ENCODE measurements at regions not wholly inside any gene's neighbourhood (a gene's known extent, or its start where the extent isn't known, plus 50 kb on each side); places are given as distances from the start of the nearest gene placed in this dataset.
"Not testable (repeated sequence)": the region's sequence is repeated elsewhere in the genome, so short reads cannot be mapped to it uniquely, and the experiment has no call there.

- DNase-seq; in situ Hi-C loops (cut with MboI; ENCODE audit: low pct_unique_long_range_greater_than_20kb, low sequenced_read_pairs): not testable (repeated sequence)
Observed at GRCh38 chr4:97437998-97438705, 705.1 kb downstream of the STPG2 start.

GRCh38 chr4:97453186-97453585 lies 690.1 kb downstream of the STPG2 start:
- DNase-seq, result no peak
- in situ Hi-C loops (cut with MboI; ENCODE audit: low pct_unique_long_range_greater_than_20kb, low sequenced_read_pairs), result no loop called here

DNA sequence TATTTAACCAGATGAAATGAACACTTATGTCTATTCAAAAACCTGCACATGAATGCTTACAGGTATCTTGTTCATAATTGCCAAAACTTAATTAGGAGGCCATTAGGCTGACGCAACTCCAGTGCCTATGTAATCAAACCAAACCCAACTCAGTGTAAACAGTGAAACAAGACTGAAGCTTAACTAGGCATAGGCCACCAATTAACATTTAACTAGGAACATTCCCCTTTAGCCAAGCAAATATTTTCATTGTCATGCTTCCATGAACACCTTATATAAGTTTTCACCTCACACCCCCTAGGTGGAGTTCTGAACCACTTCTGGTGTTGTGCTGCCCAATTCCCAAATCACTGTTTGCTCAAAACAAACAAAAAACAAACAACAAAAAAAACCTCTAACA lies 686.0 kb downstream of the STPG2 start:
- in situ Hi-C loops (cut with MboI; ENCODE audit: low pct_unique_long_range_greater_than_20kb, low sequenced_read_pairs), result no loop called here
- DNase-seq, result no peak

DNA sequence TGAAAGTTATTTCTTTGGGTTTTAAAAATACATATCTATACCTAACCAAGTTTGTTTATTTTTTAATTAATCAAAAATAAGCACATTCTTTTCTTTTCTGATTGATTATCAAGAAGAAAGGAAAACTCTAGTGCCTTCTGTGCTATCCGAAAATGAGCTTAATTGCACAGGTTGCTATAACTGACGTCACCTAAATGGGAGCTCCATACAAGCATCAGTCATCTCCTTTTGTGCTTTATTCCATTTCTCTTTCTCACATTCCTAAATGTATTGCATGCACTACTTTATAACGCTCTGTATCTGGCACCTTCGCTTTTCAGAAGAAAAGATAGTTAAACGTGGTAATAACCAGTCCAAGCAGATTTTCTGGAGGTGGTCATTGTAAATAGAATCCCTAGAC lies 675.0 kb downstream of the STPG2 start:
- in situ Hi-C loops (cut with MboI; ENCODE audit: low pct_unique_long_range_greater_than_20kb, low sequenced_read_pairs), result no loop called here
- DNase-seq, result no peak

GRCh38 chr4:97475621-97476020 lies 667.7 kb downstream of the STPG2 start:
- DNase-seq, result no peak
- in situ Hi-C loops (cut with MboI; ENCODE audit: low pct_unique_long_range_greater_than_20kb, low sequenced_read_pairs), result no loop called here

DNA sequence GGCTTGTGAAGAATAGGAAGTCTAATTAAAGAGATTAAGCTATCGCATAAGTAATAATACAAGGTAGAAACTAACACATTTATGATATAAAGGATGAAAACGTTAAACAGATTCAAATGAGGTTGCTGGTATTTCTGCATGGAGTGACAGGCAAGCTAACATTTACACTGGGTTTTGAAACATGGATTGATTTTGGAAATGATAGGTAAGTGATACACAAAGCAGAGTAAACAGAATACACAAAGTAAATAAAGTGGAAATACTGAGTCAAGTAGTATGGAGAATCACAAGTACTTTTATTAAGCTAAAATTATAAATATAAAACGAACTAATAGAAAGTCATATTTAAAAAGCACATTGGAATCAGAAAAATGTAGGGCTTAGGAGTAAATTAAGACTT lies 665.3 kb downstream of the STPG2 start:
- in situ Hi-C loops (cut with MboI; ENCODE audit: low pct_unique_long_range_greater_than_20kb, low sequenced_read_pairs), result no loop called here

GRCh38 chr4:97479388-97479787 lies 663.9 kb downstream of the STPG2 start:
- in situ Hi-C loops (cut with MboI; ENCODE audit: low pct_unique_long_range_greater_than_20kb, low sequenced_read_pairs), result no loop called here
- DNase-seq, result no peak

More for the DNA sequence above, 665.3 kb downstream of the STPG2 start:
- DNase-seq, result no peak

DNA sequence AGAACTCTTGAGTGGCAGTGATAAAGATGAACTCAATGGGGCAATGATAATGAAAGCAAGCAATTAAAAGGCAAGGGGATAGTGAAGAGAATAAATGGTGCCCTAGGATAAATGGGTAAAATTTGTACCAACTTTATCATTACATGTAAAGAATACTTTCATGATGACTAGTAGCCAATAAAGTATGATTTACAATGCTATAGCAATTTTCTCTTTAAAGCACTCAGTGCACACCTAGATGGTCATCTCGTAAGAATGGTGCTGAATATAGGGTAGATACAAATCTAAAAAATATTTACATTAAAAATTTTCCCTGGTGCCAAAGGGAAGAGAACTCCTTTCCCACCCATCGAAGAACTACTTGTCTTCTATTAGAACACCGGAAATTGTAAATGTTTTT lies 651.4 kb downstream of the STPG2 start:
- in situ Hi-C loops (cut with MboI; ENCODE audit: low pct_unique_long_range_greater_than_20kb, low sequenced_read_pairs), result no loop called here
- DNase-seq, result no peak

- DNase-seq, result no peak
- in situ Hi-C loops (cut with MboI; ENCODE audit: low pct_unique_long_range_greater_than_20kb, low sequenced_read_pairs), result no loop called here
Observed at GRCh38 chr4:97493815-97494518, 649.3 kb downstream of the STPG2 start.

DNA sequence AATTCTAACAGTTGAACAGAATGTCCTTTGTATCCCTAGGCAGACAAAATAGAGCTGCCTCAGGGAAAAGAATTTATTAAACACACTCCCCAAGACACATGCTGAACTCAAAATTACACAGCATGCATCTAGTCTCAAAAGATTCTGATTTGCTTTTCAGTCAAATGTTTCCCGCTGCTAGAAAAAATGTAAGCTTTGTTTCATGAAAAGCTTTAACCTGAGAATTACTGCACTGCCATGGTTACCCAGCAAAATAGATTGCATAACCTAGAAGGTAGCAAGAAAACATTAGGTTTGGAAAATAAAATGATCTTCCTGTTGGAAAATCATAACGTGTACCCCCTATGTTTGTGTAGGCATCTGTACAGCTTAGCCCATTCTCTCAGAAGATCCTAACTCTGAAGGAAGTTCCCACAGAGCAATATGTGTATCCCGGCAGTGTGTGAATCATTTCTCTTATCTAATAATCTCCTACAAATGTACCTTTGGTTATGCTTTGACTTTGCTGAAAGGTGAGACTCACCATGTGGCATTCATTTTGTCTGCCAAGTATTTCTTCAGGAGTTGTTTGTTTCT lies 646.9 kb downstream of the STPG2 start:
- DNase-seq, result no peak

DNA sequence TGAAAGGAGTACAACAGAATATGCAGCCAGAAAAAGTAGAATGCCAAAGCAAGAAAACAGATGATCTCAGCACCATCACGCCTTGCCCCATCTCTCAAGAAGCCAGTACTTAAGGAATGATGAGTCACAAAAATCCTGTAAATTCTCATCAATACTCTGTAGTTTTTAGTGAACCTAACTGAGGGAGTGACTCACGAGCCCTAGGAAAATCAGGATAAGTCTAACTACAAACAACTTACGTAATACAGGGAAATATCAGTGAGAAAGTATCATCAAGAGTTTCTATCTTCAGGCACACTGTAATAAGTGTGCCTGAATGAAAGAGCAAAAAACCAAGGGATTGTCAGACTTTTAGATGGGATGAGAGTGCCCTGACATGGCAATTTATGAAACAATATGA lies 644.4 kb downstream of the STPG2 start:
- in situ Hi-C loops (cut with MboI; ENCODE audit: low pct_unique_long_range_greater_than_20kb, low sequenced_read_pairs), result no loop called here
- DNase-seq, result no peak

More for the DNA sequence above, 646.9 kb downstream of the STPG2 start:
- in situ Hi-C loops (cut with MboI; ENCODE audit: low pct_unique_long_range_greater_than_20kb, low sequenced_read_pairs), result no loop called here

DNA sequence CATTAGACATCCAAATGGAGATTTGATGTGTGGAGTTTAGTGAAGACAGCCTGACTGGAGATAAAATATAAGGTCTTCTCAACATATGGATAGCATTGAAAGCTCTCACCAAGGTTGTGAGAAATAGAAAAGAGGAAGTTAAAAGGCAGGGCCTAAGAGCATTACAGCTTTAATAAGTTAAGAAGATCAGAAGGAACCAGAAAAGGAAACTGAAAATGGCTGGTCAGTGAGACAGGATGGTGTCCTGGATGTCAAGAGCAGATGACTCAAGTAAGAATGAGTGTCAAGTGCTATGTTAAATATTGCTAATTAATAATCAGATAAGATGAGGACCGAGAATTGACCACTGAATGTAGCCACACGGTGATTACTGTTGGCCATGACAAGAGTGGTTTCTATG lies 642.9 kb downstream of the STPG2 start:
- DNase-seq, result no peak

DNA sequence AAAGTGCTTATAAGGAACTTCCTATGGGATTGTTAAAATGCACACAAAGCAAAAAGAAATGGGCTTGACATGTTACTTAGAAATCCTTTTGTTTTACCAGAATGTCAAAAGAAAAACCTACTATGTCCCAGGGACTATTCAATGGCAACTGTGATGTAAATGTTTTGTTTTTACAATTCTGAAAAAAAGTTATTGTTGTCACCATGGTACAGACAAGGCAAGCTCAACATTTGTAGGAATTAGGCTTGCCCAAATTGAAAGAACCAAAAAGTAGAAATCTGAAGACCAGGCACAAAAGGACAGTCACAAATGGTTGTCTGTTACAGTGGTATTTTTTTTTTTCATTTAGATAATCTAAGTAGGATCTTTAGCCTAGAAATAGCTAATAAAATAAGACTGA lies 638.6 kb downstream of the STPG2 start:
- in situ Hi-C loops (cut with MboI; ENCODE audit: low pct_unique_long_range_greater_than_20kb, low sequenced_read_pairs), result no loop called here
- no peak for DNase-seq

More for the DNA sequence above, 642.9 kb downstream of the STPG2 start:
- in situ Hi-C loops (cut with MboI; ENCODE audit: low pct_unique_long_range_greater_than_20kb, low sequenced_read_pairs), result no loop called here

DNA sequence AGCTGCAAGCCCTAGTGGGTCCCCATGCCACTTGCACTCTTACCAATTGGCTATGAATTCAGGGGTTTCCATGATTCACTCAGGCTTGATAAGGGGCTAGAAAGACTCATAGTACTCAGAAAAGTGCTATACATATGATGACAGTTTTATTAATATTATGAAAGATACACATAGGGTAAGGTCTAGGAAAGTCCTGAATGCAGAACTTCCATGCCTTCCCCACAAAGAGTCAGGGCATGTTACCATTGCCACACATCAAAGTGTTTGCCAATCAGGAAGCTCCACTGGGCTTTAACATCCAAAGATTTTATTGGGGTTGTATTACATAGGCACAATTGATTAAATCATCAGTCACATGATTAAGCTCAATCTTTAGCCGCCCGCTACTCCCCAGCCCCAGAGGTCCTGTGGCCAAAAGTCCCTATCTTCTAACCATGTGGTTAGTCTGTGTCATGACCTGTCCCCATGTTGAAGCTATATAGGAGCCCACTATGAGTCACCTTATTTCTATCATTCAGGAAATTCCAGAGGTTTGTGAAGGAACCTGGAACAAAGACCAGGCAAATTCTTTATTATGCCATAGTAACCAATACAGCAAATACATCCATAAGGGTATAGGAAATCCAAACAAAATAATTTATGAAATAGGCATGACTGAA lies 635.6 kb downstream of the STPG2 start:
- no peak for DNase-seq
- in situ Hi-C loops (cut with MboI; ENCODE audit: low pct_unique_long_range_greater_than_20kb, low sequenced_read_pairs), result no loop called here

All from KBM-7 (cell line).